HG03039 (cell line): ENCODE measurements at regions not wholly inside any gene's neighbourhood (a gene's known extent, or its start where the extent isn't known, plus 50 kb on each side); places are given as distances from the start of the nearest gene placed in this dataset.

ENCODE experiments used
- ATAC-seq: cut with Tn5 transposase; IDR thresholded peaks from one replicate; pipeline ENCODE4 v1.9.1; 2021; ENCODE audit warnings: mild to moderate bottlenecking, moderate library complexity; ENCODE audit not compliant: unreplicated experiment

- no peak for ATAC-seq
Observed at GRCh38 chr13:39892721-39893685, 237.5 kb downstream of the COG6 start.

- no peak for ATAC-seq
Observed at GRCh38 chr13:39893808-39894207, 238.3 kb downstream of the COG6 start.

DNA sequence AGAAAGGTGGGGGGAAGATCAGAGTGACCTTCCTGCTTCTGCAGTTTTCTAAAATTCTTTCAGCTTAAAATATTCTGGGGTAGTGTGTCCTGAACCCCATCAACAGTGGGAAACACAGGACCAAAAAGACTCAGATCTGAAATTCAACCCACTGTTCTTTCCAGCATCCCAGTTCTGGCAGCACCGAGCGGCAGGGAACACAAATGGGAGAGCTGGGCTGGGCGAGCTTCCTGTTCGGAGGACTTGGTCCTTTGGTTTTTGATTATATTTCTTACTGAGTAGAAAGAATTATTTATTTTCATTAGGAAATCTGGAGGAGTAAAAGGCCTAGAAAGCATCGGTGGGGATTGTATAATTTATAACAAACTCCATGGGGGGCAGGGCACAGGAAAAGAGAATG is 239.1 kb downstream of the COG6 start:
- no peak for ATAC-seq

GRCh38 chr13:39895254-39895653 is 239.8 kb downstream of the COG6 start:
- ATAC-seq: no peak

DNA sequence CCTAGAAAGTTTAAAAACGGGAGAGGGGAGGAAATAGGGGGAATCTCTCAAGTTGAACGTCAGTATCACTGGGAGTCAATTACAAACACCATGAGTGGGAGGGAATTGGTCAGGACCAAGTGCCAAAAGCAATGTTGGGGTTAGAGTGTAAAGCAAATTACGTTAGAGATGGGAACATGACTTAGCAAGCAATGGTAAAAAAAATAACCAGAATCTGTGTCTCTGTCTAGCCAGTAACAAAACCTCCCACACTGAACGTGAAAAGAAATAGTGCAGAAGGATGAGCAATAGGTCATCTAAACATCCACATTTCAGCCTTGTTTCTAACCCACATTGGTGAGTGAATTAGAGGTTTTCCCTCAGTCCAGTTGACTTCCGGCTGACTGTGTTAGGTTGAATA is 242.2 kb downstream of the COG6 start:
- ATAC-seq: no peak

DNA sequence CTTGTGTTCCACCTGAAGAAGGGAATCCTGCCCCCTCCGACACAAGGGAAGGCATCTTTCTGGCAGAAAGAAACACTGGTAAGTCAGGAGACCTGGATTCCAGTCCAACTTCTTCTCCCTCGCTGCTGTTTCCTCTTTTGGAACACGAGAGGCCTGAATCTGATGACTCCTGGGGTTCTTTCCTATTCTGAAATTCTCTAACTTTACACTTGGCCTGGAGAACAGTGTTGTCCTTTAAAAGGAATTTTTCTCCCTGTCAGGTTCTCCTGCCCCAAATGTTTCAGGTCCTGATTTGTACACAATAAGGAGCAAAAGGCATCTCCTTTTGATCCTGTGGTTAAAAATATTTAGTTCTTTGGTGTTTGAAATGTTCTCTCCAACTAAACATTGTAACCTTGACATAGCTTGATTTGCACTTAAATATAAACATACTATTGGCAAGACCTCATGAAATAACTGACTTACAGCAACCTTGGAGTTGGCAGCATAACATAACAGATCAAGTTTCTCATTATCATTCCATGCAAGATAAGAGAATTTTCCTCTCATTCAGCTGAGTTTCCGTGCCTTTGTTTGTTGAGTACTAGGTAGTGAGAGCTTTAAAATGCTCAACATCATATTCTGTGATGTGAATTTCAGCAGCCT is 244.8 kb downstream of the COG6 start:
- no peak for ATAC-seq

DNA sequence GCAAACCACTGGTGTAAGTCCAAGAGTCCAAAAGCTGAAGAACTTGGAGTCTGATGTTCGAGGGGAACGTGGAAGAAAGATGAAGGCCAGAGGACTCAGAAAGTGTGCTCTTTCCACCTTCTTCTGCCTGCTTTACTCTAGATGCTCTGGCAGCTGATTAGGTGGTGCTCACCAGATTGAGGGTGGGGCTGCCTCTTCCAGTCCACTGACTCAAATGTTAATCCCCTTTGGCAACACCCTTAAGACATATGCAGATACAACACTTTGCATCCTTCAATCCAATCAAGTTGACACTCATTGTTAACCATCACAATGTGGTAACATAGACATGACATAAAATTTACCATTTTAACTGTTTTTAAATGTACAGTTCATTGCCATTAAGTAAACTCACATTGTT is 249.5 kb downstream of the COG6 start:
- no peak for ATAC-seq

DNA sequence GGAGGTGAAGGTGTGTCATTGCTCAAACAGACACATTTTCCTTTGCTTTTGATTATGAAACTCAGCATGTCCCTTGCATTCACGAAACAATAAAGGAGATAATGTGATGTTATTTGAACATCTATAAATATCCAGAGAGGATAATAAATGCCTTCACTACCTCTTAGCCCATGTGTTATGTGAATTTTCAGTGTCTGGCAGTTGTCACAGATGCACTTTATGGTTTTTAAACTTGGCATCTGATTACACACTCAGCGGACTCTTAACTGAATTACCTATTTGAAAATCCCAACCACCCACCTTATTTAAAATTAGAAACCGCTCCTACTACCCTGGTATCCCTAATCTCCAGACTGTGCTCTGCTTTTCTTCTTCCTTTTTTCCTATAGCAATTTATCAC is 254.2 kb downstream of the COG6 start:
- no peak for ATAC-seq

GRCh38 chr13:39910041-39910440 is 254.6 kb downstream of the COG6 start:
- no peak for ATAC-seq

DNA sequence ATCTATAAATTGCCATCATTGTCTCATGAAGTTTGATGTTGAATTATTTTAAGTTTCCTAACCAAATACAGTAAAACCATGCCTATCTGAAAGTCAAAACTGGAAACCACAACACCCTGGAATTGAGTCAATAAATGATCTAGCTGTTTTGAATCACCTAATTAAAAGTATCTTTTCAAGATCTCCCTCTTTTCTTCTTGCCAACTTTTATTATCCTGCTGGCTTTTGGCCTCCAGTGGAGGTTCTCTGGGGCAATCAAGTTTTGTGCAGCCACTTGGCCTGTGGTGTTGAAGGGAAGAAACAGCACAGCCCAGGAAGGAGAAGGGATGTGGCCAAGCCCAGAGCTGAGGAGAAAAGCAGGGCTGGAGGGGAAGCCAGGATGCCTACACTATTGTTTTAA is 255.4 kb downstream of the COG6 start:
- no peak for ATAC-seq

GRCh38 chr13:39913339-39913738 is 257.9 kb downstream of the COG6 start:
- no peak for ATAC-seq

- no peak for ATAC-seq
Observed at GRCh38 chr13:39913928-39914327, 258.5 kb downstream of the COG6 start.

- no peak for ATAC-seq
Observed at GRCh38 chr13:39915418-39915817, 260.0 kb downstream of the COG6 start.

DNA sequence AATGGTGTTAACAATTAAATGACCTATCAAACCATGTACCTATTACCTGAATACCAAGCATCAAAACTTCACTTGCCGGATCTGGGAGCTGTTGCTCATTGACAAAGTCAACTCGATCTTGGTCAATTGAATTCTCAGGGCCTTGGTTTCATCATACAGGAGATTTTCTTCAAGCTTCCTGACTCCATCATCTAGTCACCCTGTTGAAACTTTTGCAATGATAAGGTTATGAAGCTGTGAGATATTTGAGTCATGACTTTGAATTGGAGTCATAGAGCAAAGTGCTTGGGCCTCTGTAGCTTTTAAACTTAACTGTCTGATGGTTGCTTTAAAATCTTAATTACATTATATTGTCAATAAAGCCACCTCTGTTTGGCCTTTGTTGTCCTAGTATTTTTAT is 260.9 kb downstream of the COG6 start:
- no peak for ATAC-seq

DNA sequence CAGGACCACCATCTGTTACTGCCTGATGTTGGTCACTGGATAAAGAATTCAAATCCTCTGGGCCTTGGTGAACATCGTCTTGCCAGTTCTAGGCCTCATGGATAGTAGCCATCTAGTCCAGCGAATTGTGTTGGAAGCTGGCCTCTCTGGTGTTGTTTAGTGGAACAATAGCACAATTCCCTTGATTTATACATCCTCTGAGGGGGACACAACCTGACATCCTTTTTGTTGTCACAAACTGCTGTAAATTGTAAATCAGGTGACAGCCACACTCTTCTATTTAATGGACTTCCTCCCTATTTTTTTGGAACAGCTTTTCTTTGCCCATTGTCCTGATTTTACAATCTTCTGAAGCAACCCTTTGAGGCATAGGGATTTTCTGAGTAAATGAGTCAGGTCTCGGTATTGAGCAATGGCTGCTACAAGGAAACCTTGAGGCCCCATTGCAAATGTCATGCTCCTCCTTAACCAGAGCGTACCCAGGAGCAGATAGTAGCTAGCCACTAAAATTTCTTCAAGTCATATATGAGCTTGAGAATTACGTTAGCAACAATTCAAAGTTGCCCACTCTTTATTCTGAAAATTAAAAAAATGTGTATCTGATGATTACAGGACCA is 263.3 kb downstream of the COG6 start:
- no peak for ATAC-seq

- ATAC-seq: no peak
Observed at GRCh38 chr13:39920613-39921012, 265.2 kb downstream of the COG6 start.

DNA sequence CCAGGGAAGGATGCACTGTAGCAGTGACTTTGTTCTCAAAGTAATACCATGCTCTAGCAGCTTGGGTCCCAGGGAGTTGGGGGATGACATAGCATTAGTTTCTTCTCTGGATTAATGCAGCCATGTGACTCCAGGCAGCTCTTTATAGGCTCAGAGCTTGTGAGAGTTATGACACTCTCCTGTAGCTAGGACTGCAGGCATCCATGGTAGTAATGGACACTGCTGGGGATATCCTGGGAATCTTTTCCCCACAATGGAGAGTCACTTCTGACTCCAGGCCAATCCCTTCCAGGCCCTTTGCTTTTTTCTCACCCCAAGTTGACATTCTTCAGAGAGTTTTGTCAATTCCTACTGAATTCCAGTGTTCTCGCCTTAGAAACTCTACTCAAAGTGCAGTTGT is 270.9 kb downstream of the COG6 start:
- no peak for ATAC-seq

DNA sequence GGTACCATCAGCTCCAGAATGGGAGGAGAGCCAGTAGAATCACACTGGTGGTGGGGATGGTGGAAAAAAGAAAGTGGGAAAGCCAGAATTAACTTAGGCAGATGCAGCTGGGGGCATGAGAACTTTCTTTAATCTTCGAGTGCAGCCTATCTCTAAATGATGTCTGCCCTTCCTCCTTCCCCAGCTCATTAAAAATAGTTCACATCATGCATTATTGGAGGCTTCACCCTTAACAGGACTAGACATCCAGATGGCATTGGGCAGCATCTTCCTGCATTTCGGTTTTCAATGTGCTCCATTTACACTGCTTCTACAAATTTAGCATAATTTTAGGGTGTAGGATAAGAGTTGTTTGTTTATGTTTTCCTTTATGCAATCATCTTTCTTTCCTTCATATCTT is 272.8 kb downstream of the COG6 start:
- ATAC-seq: no peak

GRCh38 chr13:39929583-39929982 is 274.1 kb downstream of the COG6 start:
- no peak for ATAC-seq

DNA sequence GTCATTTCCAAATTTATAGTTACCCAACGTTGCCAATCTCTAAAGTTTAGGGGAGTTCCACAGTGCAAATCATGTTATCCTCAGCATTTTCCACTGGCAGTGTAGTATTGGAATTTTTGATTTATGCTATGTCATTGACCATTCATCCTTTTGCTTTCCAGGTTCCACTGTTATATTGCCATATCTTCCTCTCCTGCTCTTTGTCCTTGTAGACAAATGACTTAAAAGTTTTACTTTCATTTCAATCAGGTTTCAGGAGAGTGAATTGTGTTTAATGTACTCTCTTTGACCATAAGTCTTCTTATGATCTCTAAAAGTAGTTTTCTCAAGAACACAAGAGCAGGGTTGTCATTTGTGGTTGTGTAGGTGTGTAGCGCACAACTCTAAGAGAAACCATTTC is 274.6 kb downstream of the COG6 start:
- no peak for ATAC-seq

DNA sequence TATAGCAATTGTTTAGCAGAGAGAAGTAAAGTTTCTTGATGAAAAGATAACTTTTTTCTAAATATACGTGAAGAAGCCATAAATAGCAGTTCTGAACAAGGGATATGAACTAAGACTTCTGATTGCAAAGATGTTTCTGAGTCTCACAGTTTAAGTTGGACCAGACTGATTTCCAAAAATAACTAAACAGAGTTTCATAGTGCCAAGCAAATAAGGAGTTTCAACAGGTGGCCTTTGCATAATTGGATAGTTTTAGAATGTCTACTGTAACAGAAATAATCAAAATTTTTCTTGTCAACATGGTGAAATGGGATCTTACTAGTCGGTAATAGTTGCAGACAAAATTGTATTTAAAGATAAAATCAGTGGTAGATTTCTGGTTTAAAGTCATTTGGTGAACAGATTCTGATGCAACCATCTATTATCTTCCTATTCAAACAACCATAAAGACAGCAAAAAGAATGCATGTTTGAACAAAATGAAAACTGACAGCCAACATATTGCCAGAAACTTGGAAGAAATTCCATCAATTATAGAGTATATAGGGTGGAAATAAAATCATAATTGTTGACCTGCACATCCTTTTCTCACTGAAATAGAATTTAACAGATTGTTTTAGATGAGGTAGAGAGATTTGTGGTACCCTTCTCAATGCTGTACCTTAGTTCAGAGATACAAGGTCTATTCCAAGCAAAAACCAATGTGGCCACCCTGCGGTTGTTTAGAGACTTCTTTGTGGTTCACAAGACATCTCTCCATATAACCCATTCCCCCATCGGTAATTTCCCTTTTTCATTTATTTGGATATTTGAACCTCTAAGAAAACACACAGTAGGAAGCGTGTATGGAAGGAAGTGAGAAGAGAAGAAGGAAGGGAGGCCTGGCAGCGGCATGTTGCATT is 275.3 kb downstream of the COG6 start:
- no peak for ATAC-seq
